HG02943 (cell line): ENCODE measurements at regions not wholly inside any gene's neighbourhood (a gene's known extent, or its start where the extent isn't known, plus 50 kb on each side); places are given as distances from the start of the nearest gene placed in this dataset.
A peak's percentile ranks its signal among the peaks of the same experiment; 100 is the strongest.

Experiments used
- ATAC-seq: cut with Tn5 transposase; IDR thresholded peaks from one replicate; pipeline ENCODE4 v1.9.1; 2021; ENCODE audit warnings: mild to moderate bottlenecking, low read depth, moderate library complexity; ENCODE audit not compliant: unreplicated experiment

- no peak for ATAC-seq
Observed at GRCh38 chr5:54659700-54660131, 142.2 kb downstream of the SNX18 start.

DNA sequence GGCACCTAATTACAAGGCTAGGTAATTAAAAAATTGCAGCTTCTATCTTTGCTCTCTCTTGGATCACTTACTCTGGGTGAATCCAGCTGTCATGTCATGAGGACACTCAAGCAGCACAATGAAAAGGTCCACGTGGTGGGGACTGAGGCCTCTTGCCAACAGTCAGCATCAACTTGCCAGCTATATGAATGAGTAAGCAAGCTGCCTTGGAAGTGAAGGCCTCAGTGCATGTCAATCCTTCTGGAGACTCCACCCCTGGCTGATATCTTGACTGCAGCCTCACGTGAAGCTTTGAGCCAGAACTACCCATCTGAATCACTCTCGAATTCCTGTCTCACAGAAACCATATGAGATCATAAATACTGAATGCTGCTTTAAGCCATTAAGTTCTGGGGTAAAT lies 140.5 kb downstream of the SNX18 start:
- no peak for ATAC-seq

- ATAC-seq: no peak
Observed at GRCh38 chr5:54656261-54656728, 138.7 kb downstream of the SNX18 start.

DNA sequence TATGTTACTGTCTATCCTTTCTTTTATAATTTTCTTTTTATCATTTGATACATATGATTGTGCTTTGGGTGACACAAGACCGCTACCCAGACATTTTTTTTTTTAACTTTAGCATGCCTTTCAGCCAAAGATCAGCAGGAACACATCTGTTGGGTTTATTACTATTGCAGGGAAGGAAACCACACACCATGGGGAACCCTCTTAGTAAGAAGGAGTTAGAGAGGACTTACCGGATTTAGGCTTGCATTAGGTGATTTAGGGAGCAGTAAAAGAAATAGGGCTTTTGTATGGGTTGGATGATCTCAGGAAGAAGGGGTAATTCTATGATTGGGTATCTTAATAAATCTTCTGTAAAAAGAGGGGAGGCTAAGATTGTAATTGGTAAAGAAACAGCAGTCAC lies 138.2 kb downstream of the SNX18 start:
- no peak for ATAC-seq

DNA sequence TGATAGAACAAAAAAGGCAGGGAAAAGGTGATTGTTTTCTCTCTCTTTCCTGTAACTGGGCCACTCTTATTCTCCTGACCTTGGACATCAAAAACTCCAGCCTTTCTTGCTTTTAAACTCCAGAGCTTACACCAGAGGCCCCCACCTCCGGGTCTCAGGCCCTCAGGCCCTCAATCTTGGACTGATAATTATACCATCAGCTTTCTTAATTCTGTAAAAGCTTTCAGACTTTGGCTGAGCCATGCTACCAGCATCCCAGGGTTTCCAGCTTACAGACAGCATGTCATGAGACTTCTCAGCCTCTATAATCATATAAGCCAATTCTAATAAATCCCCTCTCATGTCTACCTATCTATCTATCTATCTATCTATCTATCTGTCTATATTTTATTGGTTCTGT lies 137.7 kb downstream of the SNX18 start:
- no peak for ATAC-seq

DNA sequence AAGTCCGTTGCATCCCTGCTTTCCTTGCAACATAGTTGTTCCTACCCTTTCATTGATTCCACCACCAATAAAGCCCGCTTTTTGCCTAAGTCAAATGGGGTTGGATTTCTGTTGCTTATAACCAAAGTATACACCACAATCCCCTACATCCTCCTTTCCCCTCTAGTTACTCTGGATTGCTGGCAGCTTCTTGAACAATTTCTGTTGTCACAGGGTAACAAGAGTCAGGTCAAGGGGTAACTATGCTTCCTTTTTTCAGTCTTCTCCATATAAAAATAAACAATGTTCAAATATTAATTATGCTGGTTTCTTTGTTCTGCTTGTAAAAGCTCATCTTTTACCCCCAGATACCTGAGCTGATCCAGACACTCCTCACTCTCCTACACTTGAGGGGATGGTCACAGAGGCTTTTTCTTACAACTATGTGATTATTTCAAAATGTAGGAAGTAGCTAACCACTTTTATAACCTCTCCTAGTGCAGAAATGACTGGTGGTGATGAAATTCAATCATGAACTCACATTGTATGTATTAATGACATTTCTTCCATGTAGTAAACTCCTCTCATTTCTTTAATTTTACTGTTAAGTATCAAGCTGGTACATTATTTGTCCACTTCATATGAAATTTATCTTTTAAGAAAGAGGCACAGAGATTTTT lies 136.5 kb downstream of the SNX18 start:
- no peak for ATAC-seq

- ATAC-seq: no peak
Observed at GRCh38 chr5:54651482-54652076, 134.0 kb downstream of the SNX18 start.

GRCh38 chr5:54649041-54649504 lies 131.5 kb downstream of the SNX18 start:
- no peak for ATAC-seq

- peak; percentile 92 for ATAC-seq
Observed at GRCh38 chr5:54646356-54647101, 129.0 kb downstream of the SNX18 start.

GRCh38 chr5:54645882-54646355 lies 128.4 kb downstream of the SNX18 start:
- ATAC-seq: no peak

GRCh38 chr5:54644226-54644625 lies 126.7 kb downstream of the SNX18 start:
- ATAC-seq: no peak

GRCh38 chr5:54643685-54644106 lies 126.1 kb downstream of the SNX18 start:
- no peak for ATAC-seq

GRCh38 chr5:54639621-54640020 lies 122.1 kb downstream of the SNX18 start:
- ATAC-seq: no peak

DNA sequence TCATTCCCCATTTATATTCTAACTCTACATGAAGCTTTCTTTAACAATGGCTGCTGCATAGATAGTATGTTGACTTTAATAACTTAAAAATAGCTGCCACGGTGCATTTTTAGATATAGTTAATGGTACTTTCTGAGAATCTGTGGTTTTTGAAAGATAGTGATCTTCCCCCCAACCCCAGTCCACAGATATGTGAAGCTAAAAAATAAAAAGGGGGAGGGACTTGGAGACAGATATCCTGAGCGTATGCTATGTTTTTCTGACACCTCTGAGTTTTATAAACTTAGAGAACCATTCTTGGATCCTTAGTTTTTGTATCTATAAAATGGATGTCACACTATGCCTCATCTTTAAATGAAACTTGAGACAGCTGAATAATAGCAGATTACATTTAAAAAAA lies 120.5 kb downstream of the SNX18 start:
- ATAC-seq: no peak

- no peak for ATAC-seq
Observed at GRCh38 chr5:54637654-54638053, 120.1 kb downstream of the SNX18 start.

DNA sequence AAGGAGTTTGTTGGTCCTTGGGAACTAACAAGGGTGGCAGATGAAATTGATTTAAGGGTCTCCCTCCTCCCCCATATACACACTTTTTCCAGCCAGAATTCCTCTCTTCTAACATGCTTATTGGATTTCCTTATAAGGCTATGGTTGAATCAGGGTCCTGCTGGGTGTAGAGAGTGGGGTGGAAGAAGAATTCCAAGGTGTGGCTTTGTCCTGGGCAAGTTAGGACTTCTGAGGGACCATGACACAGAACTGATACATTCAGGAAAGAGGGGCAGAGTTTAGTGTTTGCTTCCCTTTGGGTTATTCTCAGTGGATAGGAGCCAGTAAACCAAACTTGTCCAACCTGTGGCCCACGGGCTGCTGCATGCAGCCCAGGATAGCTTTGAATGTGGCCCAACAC lies 116.5 kb downstream of the SNX18 start:
- ATAC-seq: no peak

GRCh38 chr5:54632131-54632701 lies 114.7 kb downstream of the SNX18 start:
- ATAC-seq: no peak

- no peak for ATAC-seq
Observed at GRCh38 chr5:54630738-54631359, 113.3 kb downstream of the SNX18 start.

DNA sequence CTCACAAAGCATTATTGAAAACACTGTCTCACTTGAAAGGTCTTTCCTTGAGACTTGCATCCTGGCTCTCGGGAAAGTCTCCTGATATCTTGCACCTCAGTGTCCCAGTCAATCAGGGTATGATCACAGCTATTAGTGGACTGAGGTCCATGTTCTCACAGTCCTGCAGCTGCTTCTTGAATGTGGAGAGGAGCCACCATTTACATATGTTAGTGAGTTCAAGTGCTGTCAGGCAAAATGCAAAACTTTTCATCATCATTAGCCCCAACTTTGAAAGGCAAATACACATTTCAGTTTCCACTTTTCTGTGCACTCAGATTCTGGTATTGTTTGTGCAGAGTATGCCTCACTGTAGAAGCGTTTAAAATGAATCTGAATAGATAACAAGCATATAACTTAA lies 111.6 kb downstream of the SNX18 start:
- ATAC-seq: no peak

- no peak for ATAC-seq
Observed at GRCh38 chr5:54628050-54628449, 110.5 kb downstream of the SNX18 start.

- ATAC-seq: no peak
Observed at GRCh38 chr5:54626407-54626806, 108.8 kb downstream of the SNX18 start.
